ENCODE measurements at regions not wholly inside any gene's neighbourhood (a gene's known extent, or its start where the extent isn't known, plus 50 kb on each side); places are given as distances from the start of the nearest gene placed in this dataset.

DNA sequence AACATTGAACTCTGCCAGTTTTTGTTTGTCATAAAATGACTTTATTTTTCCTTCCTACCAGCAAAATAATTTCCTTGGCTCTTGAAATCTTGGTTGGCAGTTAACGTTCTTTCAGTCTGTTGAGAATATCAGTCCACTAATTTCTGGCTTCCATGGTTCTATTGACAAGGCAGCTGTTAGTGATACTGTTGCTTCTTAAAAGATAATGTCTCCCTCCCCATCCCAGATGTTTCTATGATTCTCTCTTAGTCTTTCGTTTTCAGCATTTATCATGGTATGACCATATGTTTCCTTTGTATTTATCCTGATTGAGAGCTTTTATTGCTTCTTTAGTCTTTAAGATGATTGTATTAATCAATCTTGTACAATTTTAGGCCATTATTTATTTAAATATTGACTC is 81.1 kb upstream of the STK26 start:
- Histone ChIP-seq H3K27me3 (replicated peaks in 1 of 7) (peaks cover 0 to 29% (median 0%) of the 10 kb centered on the region in 7 donors), H3K27ac (no peak overlapping the region), H3K9me3 (no peaks in the 10 kb centered on the region), H3K4me1 (no peaks in the 10 kb centered on the region), H3K36me3 (no peaks in the 10 kb centered on the region), H3K4me3 (no peak overlapping the region)
- intact Hi-C loops (cut with DNase I; ENCODE audit: low total_unique reads): no loop called here
- TF ChIP-seq, protein P1, sequence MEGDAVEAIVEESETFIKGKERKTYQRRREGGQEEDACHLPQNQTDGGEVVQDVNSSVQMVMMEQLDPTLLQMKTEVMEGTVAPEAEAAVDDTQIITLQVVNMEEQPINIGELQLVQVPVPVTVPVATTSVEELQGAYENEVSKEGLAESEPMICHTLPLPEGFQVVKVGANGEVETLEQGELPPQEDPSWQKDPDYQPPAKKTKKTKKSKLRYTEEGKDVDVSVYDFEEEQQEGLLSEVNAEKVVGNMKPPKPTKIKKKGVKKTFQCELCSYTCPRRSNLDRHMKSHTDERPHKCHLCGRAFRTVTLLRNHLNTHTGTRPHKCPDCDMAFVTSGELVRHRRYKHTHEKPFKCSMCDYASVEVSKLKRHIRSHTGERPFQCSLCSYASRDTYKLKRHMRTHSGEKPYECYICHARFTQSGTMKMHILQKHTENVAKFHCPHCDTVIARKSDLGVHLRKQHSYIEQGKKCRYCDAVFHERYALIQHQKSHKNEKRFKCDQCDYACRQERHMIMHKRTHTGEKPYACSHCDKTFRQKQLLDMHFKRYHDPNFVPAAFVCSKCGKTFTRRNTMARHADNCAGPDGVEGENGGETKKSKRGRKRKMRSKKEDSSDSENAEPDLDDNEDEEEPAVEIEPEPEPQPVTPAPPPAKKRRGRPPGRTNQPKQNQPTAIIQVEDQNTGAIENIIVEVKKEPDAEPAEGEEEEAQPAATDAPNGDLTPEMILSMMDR (IDR thresholded peaks at IDR 0.05 in 8 of 11, conservative IDR thresholded peaks at IDR 0.05 in 3 of 11): no peak
- DNase-seq: no peak
- 50 to 81% (median 63%) methylated on average over 2 of the region's 2 CpGs for WGBS, 5 donors

DNA sequence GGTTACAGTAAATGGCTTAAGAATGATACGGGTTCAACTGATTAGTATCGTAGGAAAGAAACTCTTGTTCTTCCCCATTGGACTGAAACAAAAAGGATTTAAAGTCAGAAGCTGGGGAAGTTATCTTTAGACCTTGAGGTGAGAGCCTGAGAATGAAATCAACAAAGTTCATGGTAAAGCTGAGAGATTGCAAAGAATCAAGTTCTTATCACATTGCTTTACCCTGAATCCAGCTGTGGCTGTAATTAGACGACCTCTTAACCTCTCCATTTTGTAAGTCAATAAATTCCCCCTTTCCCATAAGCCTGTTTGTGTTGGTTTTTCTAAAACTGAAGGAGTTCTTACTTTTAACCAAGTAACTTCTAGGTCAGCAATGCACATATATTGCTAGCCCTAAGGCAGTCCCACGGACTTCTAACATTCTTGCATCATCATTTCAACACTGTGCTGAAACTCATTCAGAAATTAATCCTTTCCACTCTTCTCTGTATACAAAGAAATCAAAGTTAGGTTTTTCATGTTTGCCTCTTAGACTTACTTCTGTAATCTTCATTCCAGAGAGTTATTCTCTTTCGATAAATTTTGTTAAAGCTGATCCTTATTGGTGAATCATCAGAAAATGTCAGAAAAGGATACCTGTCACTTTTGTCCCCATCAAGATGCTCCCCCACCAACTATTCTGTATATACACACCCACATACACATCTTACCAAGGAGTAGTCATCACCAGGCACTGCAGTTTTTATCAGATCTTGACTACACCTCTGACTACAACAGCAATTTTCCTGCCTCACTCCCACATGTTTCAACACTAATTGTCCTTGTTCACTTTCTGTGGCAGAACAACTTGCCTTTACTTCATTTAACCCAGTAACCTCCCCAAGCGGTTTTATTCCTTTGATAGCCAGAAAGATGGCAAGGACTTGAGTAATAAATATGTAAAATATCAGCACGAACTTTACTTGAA is 77.9 kb upstream of the STK26 start:
- intact Hi-C loops (cut with DNase I; ENCODE audit: low total_unique reads): no loop called here
- Histone ChIP-seq H3K9me3 (no peaks in the 10 kb centered on the region), H3K4me1 (no peaks in the 10 kb centered on the region), H3K27me3 (replicated peaks in 1 of 7) (peaks cover 0 to 11% (median 0%) of the 10 kb centered on the region in 7 donors), H3K27ac (no peak overlapping the region), H3K36me3 (no peaks in the 10 kb centered on the region), H3K4me3 (no peak overlapping the region)
- DNase-seq: no peak
- 62 to 84% (median 75%) methylated on average over 7 of the region's 7 CpGs for WGBS, 5 donors
- TF ChIP-seq POLR2AphosphoS5 (IDR thresholded peaks at IDR 0.05) (no peak), POLR2A (IDR thresholded peaks at IDR 0.05) (no peak)
- TF ChIP-seq, protein P1 (IDR thresholded peaks at IDR 0.05 in 8 of 11, conservative IDR thresholded peaks at IDR 0.05 in 3 of 11): no peak

DNA sequence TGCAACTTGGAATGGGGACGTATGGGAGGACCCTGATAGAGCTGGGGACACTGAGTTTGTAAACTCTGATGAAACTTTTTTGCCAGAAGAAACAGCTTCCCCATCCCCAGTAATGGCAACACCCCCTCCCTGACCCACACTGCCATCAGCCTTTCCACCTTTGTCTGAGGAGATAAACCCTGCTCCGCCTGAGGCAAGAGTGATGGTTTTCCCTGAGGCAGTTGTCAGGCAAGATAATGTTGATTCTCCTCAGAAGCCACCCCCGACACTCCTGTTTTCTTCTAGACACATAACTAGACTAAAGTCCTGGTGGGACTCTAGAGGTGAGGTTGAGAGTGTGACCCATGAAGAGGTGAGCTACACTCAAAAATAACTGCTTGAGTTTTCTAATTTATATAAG is 71.9 kb upstream of the STK26 start:
- intact Hi-C loops (cut with DNase I; ENCODE audit: low total_unique reads): no loop called here
- Histone ChIP-seq H3K4me3 (no peak overlapping the region), H3K4me1 (no peaks in the 10 kb centered on the region), H3K9me3 (no peaks in the 10 kb centered on the region), H3K27ac (no peak overlapping the region), H3K27me3 (replicated peaks in 1 of 7) (peaks cover 0 to 8% (median 0%) of the 10 kb centered on the region in 7 donors), H3K36me3 (no peaks in the 10 kb centered on the region)
- no peak for DNase-seq
- 71 to 79% (median 73%) methylated on average over 3 of the region's 3 CpGs for WGBS, 5 donors
- no peak for TF ChIP-seq POLR2A (IDR thresholded peaks at IDR 0.05)

DNA sequence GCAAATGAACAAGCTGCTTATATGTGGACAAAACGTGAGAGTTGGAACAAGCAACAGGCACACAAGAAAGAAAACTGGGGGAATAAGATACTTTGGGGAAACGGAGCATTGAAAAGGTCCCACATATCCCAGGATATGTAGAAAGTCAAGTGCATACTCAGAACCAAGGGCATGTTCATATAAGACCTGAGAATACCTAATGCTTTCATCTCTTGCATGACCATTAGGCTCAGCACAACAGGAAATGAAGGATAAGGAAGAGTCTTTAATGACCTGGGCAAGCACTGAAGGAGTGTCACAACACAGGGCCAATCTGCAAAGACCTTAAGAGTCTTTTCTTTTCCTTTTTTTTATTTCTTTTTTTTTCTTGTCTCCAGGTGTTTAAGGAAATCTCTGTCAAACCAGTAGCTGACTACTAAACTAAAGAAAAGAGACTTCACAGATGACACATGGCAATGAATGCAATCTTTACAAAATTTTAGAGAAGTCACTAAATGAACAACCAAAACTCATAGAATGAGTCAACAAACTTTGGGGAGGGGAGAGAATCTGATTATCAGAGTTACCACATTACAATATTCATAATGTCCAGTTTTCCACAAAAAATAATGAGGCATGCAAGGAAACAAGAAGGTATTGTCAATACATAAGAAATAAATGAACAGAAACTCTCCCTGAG is 67.9 kb upstream of the STK26 start:
- H3K36me3 ChIP-seq: no peaks in the 10 kb centered on the region
- intact Hi-C loops (cut with DNase I; ENCODE audit: low total_unique reads): no loop called here
- H3K4me3 ChIP-seq: no peak overlapping the region
- H3K4me1 ChIP-seq: no peaks in the 10 kb centered on the region
- no peaks in the 10 kb centered on the region for H3K9me3 ChIP-seq
- H3K27ac ChIP-seq: no peak overlapping the region
- 47 to 78% (median 72%) methylated on average over 2 of the region's 2 CpGs for WGBS, 5 donors
- no peak for DNase-seq
- H3K27me3 ChIP-seq (replicated peaks in 1 of 7): peaks cover 0 to 6% (median 0%) of the 10 kb centered on the region in 7 donors
- TF ChIP-seq, protein P1 (IDR thresholded peaks at IDR 0.05 in 8 of 11, conservative IDR thresholded peaks at IDR 0.05 in 3 of 11): no peak
- TF ChIP-seq POLR2A (IDR thresholded peaks at IDR 0.05) (no peak), POLR2AphosphoS5 (IDR thresholded peaks at IDR 0.05) (no peak)

All from spleen (tissue), 11 donors.